ENCODE measurements at regions not wholly inside any gene's neighbourhood (a gene's known extent, or its start where the extent isn't known, plus 50 kb on each side); places are given as distances from the start of the nearest gene placed in this dataset.
"Not testable (repeated sequence)": the region's sequence is repeated elsewhere in the genome, so short reads cannot be mapped to it uniquely, and the experiment has no call there.

DNA sequence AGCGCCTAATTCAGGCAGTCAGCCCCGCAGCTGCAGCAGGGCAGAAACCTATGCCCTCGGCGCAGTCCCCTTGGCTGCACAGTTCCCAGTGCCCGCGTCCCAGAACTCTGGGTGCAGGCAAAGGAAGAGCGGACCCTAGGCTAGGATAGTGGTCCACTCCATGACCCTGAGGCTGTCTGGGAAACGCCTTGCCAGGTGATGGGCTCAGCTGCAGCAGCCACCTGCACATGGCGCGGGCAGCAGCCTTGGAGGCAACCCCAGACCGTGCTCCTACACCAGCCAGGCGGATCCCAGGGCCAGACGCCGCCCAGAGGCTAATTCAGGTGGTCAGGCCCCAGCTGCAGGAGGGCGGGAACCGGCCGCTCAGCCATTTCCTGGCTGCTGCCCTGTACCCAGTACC is 83.0 kb downstream of the POTEC start:
- H3K9me3 Mint-ChIP-seq; DNase-seq; H3K4me1 Mint-ChIP-seq (ENCODE audit: low read depth); H3K27me3 Mint-ChIP-seq; CTCF ChIA-PET; H3K36me3 Mint-ChIP-seq; H3K4me3 Mint-ChIP-seq; POLR2A ChIA-PET; intact Hi-C loops (cut with micrococcal nuclease); H3K27ac Mint-ChIP-seq: not testable (repeated sequence)

DNA sequence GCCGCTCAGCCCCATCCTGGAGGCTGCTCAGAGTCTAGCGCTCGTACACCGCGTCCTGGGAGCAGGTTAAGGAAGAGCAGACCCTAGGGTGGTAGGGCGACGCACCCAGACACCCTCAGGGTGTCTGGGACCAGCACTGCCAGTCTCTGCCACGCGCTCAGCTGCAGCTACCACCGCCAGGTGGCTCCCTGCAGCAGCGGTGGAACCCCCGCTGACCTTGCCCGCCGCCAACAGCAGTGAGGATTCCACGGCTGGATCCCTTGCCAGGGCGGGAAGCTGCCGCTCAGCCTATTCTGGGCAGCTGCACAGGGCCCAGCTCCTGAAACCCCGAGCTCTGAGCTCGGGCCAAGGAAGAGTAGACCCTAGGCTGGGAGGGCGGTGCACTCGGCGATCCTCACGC is 83.6 kb downstream of the POTEC start:
- H3K4me3 Mint-ChIP-seq; H3K27me3 Mint-ChIP-seq; CTCF ChIA-PET; intact Hi-C loops (cut with micrococcal nuclease); H3K27ac Mint-ChIP-seq; H3K36me3 Mint-ChIP-seq; POLR2A ChIA-PET; H3K4me1 Mint-ChIP-seq (ENCODE audit: low read depth); DNase-seq; H3K9me3 Mint-ChIP-seq: not testable (repeated sequence)

DNA sequence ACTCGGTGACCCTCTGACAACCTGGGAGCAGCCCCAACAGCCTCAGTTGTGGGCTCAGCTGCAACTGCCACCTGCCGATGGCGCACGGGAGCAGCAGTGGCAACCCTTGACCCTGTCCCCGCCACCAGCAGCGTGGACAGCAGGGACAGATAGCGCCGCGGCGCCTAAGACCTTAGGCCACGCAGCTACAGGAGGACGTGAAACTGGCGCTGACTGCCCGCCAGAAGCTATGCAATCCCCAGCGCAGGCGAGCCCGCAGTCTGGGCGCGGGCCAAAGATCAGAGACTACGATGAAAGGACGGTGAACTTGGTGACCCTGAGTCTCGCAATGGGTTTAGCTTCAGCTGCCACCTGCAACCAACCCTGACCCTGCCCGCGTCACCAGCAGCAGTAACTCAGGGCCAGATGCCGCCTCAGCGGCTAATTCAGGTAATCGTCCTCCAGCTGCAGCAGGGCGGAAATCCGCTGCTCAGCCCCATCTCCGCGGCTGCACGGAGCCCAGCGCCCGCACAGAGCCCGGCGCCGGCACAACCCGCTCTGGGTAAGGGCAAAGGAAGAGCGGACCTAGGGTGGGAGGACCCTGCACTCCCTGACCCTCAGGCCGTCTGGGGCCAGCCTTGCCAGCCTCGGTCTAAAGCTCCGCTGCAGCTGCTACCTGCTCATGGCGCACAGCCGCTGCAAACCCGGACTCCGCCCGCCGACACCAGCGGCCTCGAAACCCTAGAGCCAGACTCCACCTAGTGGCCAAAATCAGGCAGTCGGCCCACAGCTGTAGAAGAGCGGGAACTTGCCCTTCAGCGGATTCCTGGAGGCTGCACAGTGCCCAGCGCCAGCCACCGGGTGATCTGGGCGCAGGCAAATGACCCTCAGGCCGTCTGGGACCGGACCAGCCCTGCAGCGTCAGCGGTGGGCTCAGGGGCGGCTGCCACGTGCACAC is 85.1 kb downstream of the POTEC start:
- H3K27ac Mint-ChIP-seq; H3K4me1 Mint-ChIP-seq (ENCODE audit: low read depth); H3K36me3 Mint-ChIP-seq; POLR2A ChIA-PET; H3K27me3 Mint-ChIP-seq; H3K9me3 Mint-ChIP-seq; intact Hi-C loops (cut with micrococcal nuclease): not testable (repeated sequence)
- peak overlapping the region; percentile 74 for H3K4me3 Mint-ChIP-seq
- DNase-seq, result peak; percentile 86
- CTCF ChIA-PET, result interaction anchor here (0.6 kb wide), 1 partner anchor 26 kb away, joined by 3 read pairs; no protein-coding TSS in a partner anchor

DNA sequence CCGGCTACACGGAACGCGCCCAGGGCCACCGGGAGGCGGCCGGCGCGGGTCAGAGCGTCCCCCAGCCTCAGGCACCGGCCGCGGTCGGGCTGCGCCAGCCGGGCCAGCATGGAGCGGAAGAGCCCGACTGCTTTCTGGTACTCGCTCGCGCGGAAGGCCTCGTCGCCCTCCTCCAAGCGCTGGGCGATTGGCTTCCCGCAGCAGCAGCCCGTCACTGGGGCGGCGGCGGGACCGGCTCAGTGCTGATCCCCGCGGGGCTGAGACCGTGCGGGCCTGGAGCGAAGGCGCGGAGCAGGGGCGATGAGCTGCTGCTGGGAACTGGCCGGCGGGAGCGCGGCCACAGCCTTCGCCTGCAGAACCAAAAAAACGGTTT is 92.8 kb downstream of the POTEC start:
- H3K9me3 Mint-ChIP-seq; H3K36me3 Mint-ChIP-seq; H3K4me1 Mint-ChIP-seq (ENCODE audit: low read depth); intact Hi-C loops (cut with micrococcal nuclease); CTCF ChIA-PET; POLR2A ChIA-PET; H3K27ac Mint-ChIP-seq; H3K27me3 Mint-ChIP-seq: not testable (repeated sequence)
- peak; percentile 56 for DNase-seq
- peak overlapping the region; percentile 50 for H3K4me3 Mint-ChIP-seq

DNA sequence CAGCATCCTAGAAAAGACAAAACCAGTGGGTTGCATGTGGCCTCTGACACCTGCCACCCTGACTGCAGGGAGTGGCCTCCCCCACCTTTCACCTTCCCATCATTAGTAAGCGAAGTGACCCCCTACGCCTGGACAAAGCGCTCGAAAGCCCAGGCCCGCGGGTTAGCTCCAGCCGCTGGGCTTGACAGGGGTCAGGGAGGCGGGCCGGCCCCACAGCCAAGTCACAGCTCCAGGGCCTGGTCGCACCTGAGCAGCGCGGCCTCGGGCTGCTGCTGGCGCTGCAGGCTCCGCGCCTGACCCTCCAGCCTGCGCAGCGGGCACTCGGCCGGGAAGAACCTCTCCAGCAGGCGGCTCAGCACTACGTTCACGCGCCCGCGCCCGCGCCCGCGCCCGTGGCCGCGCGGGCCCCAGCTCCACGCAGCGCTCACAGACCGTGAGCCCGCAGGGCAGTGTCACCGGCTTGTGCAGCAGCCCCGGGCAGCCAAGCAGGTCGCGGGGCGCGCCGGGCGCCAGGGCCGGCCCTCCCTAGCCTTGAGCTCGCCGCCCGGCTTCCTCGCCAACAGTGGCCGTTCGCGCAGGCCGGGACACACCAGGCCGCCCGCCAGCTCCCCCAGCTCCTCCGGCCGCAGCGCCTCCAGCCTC is 93.3 kb downstream of the POTEC start:
- CTCF ChIA-PET; H3K27ac Mint-ChIP-seq; H3K36me3 Mint-ChIP-seq; H3K9me3 Mint-ChIP-seq; POLR2A ChIA-PET; H3K4me1 Mint-ChIP-seq (ENCODE audit: low read depth); H3K4me3 Mint-ChIP-seq; H3K27me3 Mint-ChIP-seq; intact Hi-C loops (cut with micrococcal nuclease): not testable (repeated sequence)
- DNase-seq, result peak; percentile 48

DNA sequence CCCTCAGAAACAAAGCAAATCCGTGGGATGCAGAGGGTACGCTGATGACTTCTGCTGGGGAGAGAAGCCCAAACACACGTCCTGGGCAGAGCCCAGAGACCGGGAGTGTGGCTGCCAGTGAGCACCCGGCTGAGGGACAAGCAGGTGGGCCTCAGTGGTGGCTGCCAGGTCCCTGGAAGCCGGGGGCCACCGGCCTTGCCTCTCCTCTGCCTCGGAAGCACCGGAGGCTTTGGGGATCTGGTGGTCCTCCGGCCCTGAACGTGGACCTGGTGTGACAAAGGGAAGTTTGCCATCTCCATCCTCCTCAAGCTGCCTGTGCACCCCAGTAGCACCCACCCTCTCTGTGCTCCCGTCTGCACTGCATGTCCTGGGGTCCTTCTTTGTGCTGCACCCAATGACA is 94.3 kb downstream of the POTEC start:
- H3K27me3 Mint-ChIP-seq; CTCF ChIA-PET; H3K4me1 Mint-ChIP-seq (ENCODE audit: low read depth); DNase-seq; intact Hi-C loops (cut with micrococcal nuclease); H3K27ac Mint-ChIP-seq; H3K36me3 Mint-ChIP-seq; H3K9me3 Mint-ChIP-seq; H3K4me3 Mint-ChIP-seq; POLR2A ChIA-PET: not testable (repeated sequence)

DNA sequence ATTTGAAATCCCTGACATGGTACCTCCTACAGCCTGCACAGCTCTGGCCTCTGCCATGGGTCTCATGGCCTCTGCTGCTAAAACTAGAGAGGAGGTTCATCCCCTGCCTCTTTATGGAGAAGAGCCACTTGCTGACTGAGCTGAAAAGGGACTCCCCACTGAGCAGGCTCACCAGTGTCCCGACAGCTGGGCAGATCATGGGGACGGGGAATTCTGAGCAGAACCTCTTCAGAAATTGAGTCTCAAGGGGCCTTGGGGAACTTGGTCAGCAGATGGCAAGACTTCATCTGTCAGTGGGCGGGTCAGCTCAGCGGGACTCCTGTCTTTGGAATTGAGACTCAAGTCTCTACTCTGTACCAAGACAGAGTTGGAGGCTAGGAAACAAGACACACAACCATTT is 95.7 kb downstream of the POTEC start:
- DNase-seq; POLR2A ChIA-PET; H3K36me3 Mint-ChIP-seq; H3K4me3 Mint-ChIP-seq; H3K4me1 Mint-ChIP-seq (ENCODE audit: low read depth); H3K9me3 Mint-ChIP-seq; H3K27ac Mint-ChIP-seq; H3K27me3 Mint-ChIP-seq; intact Hi-C loops (cut with micrococcal nuclease); CTCF ChIA-PET: not testable (repeated sequence)

DNA sequence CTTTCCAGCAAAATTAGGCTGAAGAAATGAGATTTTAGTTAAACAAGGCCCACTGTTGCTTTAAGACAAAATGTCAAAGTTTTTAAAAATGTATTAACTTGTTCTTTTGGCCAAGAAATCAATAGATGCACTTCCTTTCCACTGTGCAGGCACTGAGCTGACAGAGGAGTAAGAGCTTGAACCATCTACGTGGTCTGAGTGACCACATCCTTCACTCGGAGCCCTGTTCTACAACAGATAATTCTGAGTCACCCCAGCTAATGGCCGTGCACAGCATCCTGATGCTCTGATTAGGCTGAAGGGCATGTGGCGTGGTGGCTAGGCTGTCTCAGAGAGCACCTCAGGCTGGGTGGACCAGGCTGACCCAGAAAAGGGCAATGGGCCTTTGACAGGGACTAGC is 107.9 kb downstream of the POTEC start:
- H3K4me1 Mint-ChIP-seq (ENCODE audit: low read depth); H3K27ac Mint-ChIP-seq; CTCF ChIA-PET; H3K9me3 Mint-ChIP-seq; H3K27me3 Mint-ChIP-seq; intact Hi-C loops (cut with micrococcal nuclease); H3K4me3 Mint-ChIP-seq; POLR2A ChIA-PET; DNase-seq; H3K36me3 Mint-ChIP-seq: not testable (repeated sequence)

DNA sequence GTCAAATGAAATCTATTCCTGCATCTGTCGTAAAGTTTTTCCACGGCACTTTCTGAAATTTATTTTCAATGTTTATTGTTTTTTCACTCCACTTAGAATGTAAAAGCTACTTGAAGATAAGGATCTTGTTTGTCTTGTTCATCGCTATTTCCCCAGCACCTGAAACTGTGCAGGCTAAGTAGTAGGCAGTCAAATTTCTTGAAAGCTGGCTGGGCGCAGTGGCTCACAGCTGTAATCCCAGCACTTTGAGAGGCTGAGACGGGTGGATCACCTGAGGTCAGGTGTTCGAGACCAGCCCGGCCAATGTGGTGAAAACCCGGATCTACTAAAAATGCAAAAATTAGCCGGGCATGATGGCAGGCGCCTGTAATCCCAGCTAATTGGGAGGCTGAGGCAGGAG is 111.0 kb downstream of the POTEC start:
- CTCF ChIA-PET; H3K4me1 Mint-ChIP-seq (ENCODE audit: low read depth); H3K36me3 Mint-ChIP-seq; POLR2A ChIA-PET; H3K9me3 Mint-ChIP-seq; intact Hi-C loops (cut with micrococcal nuclease); H3K27ac Mint-ChIP-seq; DNase-seq; H3K27me3 Mint-ChIP-seq; H3K4me3 Mint-ChIP-seq: not testable (repeated sequence)

DNA sequence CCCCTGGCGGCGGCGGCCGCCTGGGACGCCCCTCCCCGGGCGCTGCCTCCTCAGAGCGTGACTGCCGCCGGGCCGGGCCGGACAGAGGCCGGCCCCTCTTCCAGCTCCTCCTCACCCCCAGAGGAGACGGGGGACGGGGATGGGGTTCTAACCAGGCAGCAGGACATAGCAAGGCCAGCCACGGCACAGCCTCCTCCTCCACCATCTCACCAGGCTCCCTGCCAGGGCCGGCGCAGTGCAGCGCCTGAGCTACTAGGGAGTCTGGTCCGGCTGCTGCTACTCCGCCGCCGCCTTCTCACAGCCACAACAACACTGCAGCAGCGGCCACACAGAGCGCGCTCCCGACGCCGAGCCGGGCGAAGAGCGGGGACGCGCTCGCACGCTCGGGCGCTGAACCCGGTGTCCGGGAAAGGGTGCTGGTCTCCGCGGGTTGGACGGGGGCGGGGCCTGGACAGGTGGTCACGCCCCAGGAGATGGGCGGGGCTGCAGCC is 112.3 kb downstream of the POTEC start:
- intact Hi-C loops (cut with micrococcal nuclease); POLR2A ChIA-PET; CTCF ChIA-PET; H3K27me3 Mint-ChIP-seq; H3K36me3 Mint-ChIP-seq; H3K27ac Mint-ChIP-seq; H3K4me1 Mint-ChIP-seq (ENCODE audit: low read depth): not testable (repeated sequence)
- Mint-ChIP-seq H3K9me3 (peaks cover 10% of the 10 kb centered on the region), H3K4me3 (peak overlapping the region; percentile 79)
- peak; percentile 81 for DNase-seq

DNA sequence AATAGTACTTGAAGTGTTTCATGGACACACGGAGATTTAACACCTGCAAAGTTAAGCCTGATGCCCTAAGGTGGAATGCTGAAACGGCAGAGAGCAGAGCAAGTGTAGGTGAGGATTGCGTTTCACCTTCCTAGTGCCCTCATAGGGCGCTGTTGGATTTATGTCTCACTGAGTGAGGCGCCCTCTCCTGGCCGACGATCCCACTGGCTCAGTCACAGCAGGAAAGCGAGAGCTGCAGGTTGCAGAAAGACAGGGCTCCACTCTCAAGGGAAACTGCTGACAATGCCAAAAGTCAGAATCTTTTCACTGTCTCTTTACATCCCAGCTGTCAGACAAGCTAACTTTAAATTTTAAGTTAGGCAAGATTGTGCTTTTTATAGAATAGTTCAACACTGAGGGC is 127.6 kb downstream of the POTEC start:
- not testable (repeated sequence) for H3K4me1 Mint-ChIP-seq (ENCODE audit: low read depth)
- CTCF ChIA-PET, result interaction anchor here (1.6 to 1.8 kb wide), 2 partner anchors 237 to 603 kb away, joined by 5 read pairs; no protein-coding TSS in a partner anchor

DNA sequence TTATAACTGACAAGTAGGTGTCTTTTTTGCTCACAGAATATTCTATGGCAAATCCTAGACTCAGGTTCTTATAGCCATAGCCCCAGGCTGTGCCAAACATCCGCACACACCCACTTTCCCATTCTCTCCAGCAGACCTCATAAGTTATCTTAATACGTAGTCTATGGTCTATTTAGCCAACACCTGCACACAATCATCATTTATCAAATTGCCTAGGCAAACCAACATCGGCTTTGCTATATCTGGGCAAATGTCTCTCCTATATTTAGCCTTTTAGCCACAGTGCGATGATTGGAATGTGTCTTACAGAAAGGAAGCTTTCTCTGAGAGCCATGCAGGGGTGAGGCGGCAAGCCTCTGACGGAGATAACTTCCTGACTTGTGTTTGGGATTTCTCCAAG is 128.0 kb downstream of the POTEC start:
- H3K36me3 Mint-ChIP-seq; H3K27ac Mint-ChIP-seq; POLR2A ChIA-PET; DNase-seq; H3K27me3 Mint-ChIP-seq; intact Hi-C loops (cut with micrococcal nuclease); H3K4me1 Mint-ChIP-seq (ENCODE audit: low read depth); H3K9me3 Mint-ChIP-seq; H3K4me3 Mint-ChIP-seq: not testable (repeated sequence)
- CTCF ChIA-PET, result interaction anchor here (1.8 kb wide), 1 partner anchor 237 kb away, joined by 5 read pairs; no protein-coding TSS in a partner anchor

More for the DNA sequence above, 127.6 kb downstream of the POTEC start:
- intact Hi-C loops (cut with micrococcal nuclease); H3K9me3 Mint-ChIP-seq; H3K27me3 Mint-ChIP-seq; H3K36me3 Mint-ChIP-seq; H3K27ac Mint-ChIP-seq; POLR2A ChIA-PET; H3K4me3 Mint-ChIP-seq: not testable (repeated sequence)
- DNase-seq, result peak; percentile 66

DNA sequence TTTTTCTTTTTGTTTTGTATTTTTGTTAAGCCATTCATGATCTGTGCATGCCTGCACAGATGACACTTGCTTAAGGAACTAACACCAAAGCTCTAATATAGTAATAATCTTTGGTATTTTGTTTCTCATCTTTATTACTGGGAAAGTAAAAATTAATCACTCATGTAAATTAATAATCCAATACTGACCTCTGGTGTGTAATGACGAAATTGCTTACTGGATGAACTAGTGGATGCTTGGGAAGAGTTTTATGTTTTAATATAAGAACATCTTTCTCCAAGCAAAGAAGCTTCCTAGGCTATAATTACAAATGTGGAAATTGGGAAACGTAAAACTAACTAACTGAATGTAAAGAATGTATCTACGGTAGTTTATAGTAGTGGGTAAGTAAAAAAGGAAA is 147.9 kb downstream of the POTEC start:
- DNase-seq; H3K27me3 Mint-ChIP-seq; POLR2A ChIA-PET; H3K4me3 Mint-ChIP-seq; H3K4me1 Mint-ChIP-seq (ENCODE audit: low read depth); intact Hi-C loops (cut with micrococcal nuclease); H3K36me3 Mint-ChIP-seq; CTCF ChIA-PET; H3K27ac Mint-ChIP-seq; H3K9me3 Mint-ChIP-seq: not testable (repeated sequence)

Data from activated CD4-positive, alpha-beta memory T cell treated with anti-CD3 and anti-CD28 coated beads for 36 hours (primary cell).